ENCODE measurements at regions not wholly inside any gene's neighbourhood (a gene's known extent, or its start where the extent isn't known, plus 50 kb on each side); places are given as distances from the start of the nearest gene placed in this dataset.

- H3K4me3 ChIP-seq (ENCODE audit: low read depth, low read length): no peak overlapping the region
- TF ChIP-seq CTCF (conservative IDR thresholded peaks at IDR 0.05; ENCODE audit: low read depth, low read length): no peak
- DNase-seq (ENCODE audit: low read depth): no peak
These were observed 93.7 kb upstream of the UBE3A start for GRCh38 chr15:25532269-25533140.

GRCh38 chr15:25529774-25530173, 91.0 kb upstream of the UBE3A start:
- no peak for TF ChIP-seq CTCF (conservative IDR thresholded peaks at IDR 0.05; ENCODE audit: low read depth, low read length)
- DNase-seq (ENCODE audit: low read depth): no peak
- H3K4me3 ChIP-seq (ENCODE audit: low read depth, low read length): no peak overlapping the region

GRCh38 chr15:25527118-25527517, 88.3 kb upstream of the UBE3A start:
- no peak for DNase-seq (ENCODE audit: low read depth)
- TF ChIP-seq CTCF (conservative IDR thresholded peaks at IDR 0.05; ENCODE audit: low read depth, low read length): no peak
- no peak overlapping the region for H3K4me3 ChIP-seq (ENCODE audit: low read depth, low read length)

- DNase-seq (ENCODE audit: low read depth): no peak
- no peak overlapping the region for H3K4me3 ChIP-seq (ENCODE audit: low read depth, low read length)
- no peak for TF ChIP-seq CTCF (conservative IDR thresholded peaks at IDR 0.05; ENCODE audit: low read depth, low read length)
These were observed 86.9 kb upstream of the UBE3A start for GRCh38 chr15:25525741-25526140.

- no peak for TF ChIP-seq CTCF (conservative IDR thresholded peaks at IDR 0.05; ENCODE audit: low read depth, low read length)
- DNase-seq (ENCODE audit: low read depth): no peak
- no peak overlapping the region for H3K4me3 ChIP-seq (ENCODE audit: low read depth, low read length)
These were observed 76.8 kb upstream of the UBE3A start for GRCh38 chr15:25515633-25516032.

GRCh38 chr15:25514522-25514921, 75.7 kb upstream of the UBE3A start:
- no peak for TF ChIP-seq CTCF (conservative IDR thresholded peaks at IDR 0.05; ENCODE audit: low read depth, low read length)
- no peak overlapping the region for H3K4me3 ChIP-seq (ENCODE audit: low read depth, low read length)
- no peak for DNase-seq (ENCODE audit: low read depth)

GRCh38 chr15:25512957-25513356, 74.1 kb upstream of the UBE3A start:
- no peak for TF ChIP-seq CTCF (conservative IDR thresholded peaks at IDR 0.05; ENCODE audit: low read depth, low read length)
- no peak for DNase-seq (ENCODE audit: low read depth)
- H3K4me3 ChIP-seq (ENCODE audit: low read depth, low read length): no peak overlapping the region

All from epithelial cell of proximal tubule (primary cell).